ENCODE measurements at regions not wholly inside any gene's neighbourhood (a gene's known extent, or its start where the extent isn't known, plus 50 kb on each side); places are given as distances from the start of the nearest gene placed in this dataset.
A peak's percentile ranks its signal among the peaks of the same experiment; 100 is the strongest.

DNA sequence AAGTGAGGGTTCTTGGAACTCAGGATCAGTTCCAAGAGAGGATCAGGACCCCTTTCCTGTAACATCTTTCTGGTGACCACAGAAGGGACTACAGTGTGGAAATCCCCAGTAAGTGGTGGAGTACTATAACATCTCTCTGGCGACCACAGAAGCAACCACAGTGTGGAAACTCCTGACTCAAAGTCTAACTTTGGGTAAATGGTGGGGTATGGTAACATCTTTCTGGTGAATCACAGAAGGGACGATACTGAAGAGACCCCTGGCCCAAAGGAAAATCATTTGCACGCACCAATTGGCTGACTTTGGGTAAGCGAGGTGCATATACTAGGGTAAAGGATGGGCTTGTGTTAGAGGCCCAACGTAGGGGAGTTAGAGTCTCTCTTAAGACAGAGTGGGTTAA is 56.3 kb upstream of the GULP1 start:
- DNase-seq, result peak in 1 of 5 experiments; percentile 65

GRCh38 chr2:188238386-188238785 is 53.3 kb upstream of the GULP1 start:
- DNase-seq, result no peak
